Type B pancreatic cell (in vitro differentiated cells): ENCODE measurements at regions not wholly inside any gene's neighbourhood (a gene's known extent, or its start where the extent isn't known, plus 50 kb on each side); places are given as distances from the start of the nearest gene placed in this dataset.

ENCODE experiments used
- DNase-seq: peaks from one replicate; pipeline ENCODE4 v3.0.0; 2021; ENCODE audit warnings: mixed read lengths; ENCODE audit not compliant: unreplicated experiment; ENCODE audit errors: extremely low spot score
- H3K27ac Mint-ChIP-seq: 2 replicates; pipeline ENCODE4 v1.8.0; 2021; ENCODE audit warnings: mild to moderate bottlenecking, mixed read lengths
- H3K27me3 Mint-ChIP-seq: 2 replicates; pipeline ENCODE4 v1.8.0; 2021; ENCODE audit warnings: mixed read lengths
- H3K36me3 Mint-ChIP-seq: 2 replicates; pipeline ENCODE4 v1.8.0; 2021; ENCODE audit warnings: mixed read lengths
- H3K4me1 Mint-ChIP-seq: one replicate; pipeline ENCODE4 v1.8.0; 2021; ENCODE audit warnings: mixed read lengths; ENCODE audit not compliant: unreplicated experiment
- H3K4me3 Mint-ChIP-seq: 2 replicates; pipeline ENCODE4 v1.8.0; 2021; ENCODE audit warnings: mild to moderate bottlenecking, mixed read lengths
- H3K9me3 Mint-ChIP-seq: 2 replicates; pipeline ENCODE4 v1.8.0; 2021; ENCODE audit warnings: mixed read lengths
- TF ChIP-seq, protein P1 (sequence below): fragments of 200-600 bp; sonication (generic); conservative IDR thresholded peaks from 2 replicates; pipeline ENCODE4 v1.5.0; 2021; ENCODE audit warnings: antibody characterized with exemption, mild to moderate bottlenecking

DNA sequence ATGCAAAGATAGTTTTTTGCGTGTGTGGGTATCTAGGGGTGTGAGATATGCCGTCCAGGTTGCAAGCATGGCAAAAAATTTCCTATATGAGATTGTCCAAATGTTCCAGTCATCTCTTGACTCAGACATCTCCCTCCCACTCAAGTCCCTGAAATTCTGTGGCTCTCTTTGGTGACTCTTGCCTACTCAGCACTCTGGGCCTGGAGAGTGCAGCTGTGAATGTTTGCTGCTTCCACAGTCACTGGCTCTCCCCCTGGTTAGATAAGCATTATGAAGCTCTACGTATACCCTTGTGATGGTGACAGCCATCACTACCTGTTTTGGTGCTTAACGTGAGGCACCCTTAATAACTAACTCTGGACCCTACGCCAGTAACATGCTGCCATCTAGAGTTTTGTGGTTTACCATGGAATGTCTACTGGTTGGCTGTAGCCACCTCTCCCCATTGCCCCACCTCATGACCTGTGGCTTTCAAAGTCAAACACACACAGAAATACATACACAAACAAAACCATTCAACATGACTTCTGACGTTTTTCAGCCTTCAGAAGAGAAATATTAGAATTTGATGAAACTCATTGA lies 621.9 kb upstream of the CITED2 start:
- Mint-ChIP-seq H3K36me3 (peaks cover 4% of the 10 kb centered on the region), H3K9me3 (peaks cover 11% of the 10 kb centered on the region), H3K4me1 (peaks cover 2% of the 10 kb centered on the region), H3K27me3 (no peaks in the 10 kb centered on the region), H3K4me3 (no peak overlapping the region), H3K27ac (no peak overlapping the region)
- TF ChIP-seq, protein P1, sequence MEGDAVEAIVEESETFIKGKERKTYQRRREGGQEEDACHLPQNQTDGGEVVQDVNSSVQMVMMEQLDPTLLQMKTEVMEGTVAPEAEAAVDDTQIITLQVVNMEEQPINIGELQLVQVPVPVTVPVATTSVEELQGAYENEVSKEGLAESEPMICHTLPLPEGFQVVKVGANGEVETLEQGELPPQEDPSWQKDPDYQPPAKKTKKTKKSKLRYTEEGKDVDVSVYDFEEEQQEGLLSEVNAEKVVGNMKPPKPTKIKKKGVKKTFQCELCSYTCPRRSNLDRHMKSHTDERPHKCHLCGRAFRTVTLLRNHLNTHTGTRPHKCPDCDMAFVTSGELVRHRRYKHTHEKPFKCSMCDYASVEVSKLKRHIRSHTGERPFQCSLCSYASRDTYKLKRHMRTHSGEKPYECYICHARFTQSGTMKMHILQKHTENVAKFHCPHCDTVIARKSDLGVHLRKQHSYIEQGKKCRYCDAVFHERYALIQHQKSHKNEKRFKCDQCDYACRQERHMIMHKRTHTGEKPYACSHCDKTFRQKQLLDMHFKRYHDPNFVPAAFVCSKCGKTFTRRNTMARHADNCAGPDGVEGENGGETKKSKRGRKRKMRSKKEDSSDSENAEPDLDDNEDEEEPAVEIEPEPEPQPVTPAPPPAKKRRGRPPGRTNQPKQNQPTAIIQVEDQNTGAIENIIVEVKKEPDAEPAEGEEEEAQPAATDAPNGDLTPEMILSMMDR = no peak
- no peak for DNase-seq

DNA sequence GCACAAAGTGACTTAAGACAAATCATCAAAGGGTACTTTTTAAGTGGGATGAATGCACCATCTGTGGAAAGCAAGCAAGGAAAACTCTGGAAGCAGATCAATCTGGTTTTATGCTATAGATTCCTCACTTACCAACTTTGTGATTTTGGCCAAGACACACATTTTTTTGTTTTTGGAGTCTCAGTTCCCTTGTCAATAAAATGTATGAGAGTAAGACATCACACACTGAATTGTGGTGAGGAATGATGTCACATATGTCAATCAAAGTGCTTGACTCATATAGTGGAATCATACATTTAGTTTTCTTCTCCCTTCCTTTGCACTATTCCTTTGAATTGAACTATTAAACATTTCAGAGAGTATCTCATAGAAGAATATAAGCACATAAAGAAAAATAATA lies 620.5 kb upstream of the CITED2 start:
- H3K4me1 Mint-ChIP-seq = peaks cover 15% of the 10 kb centered on the region
- no peak for DNase-seq
- H3K36me3 Mint-ChIP-seq = peaks cover 4% of the 10 kb centered on the region
- H3K9me3 Mint-ChIP-seq = peaks cover 11% of the 10 kb centered on the region
- H3K27me3 Mint-ChIP-seq = no peaks in the 10 kb centered on the region
- TF ChIP-seq, protein P1 = no peak
- H3K4me3 Mint-ChIP-seq = no peak overlapping the region
- no peak overlapping the region for H3K27ac Mint-ChIP-seq

DNA sequence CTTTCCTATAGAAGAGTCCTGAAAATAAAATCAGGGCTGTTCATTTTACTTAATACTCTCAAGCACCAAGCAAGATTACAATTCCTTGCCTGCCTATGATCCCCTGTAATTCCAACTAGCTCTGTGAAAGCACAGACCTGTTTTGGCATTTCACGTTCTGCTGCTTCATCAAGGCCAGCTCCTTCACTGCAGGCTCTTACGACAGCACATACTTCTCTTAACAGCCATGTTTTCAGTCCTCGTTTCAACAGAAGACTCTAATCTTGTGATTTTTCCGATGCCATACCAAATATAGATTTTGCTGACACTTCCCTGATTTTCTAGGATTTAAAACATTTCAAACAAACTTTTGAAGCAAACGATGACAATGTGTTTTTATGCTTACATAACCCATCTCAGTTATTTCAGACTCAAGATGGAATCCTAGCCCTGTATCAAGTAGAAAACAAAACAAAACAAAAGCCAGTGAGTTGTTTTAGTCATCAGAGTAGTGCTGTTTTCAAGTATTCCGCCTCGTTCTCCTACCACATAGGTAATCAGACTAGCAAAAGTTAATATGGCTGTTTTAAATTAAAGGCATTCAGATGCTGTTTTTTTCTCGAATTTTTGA lies 616.5 kb upstream of the CITED2 start:
- H3K27me3 Mint-ChIP-seq = no peaks in the 10 kb centered on the region
- no peak overlapping the region for H3K4me3 Mint-ChIP-seq
- no peak for DNase-seq
- H3K27ac Mint-ChIP-seq = peak overlapping the region; percentile 8
- TF ChIP-seq, protein P1 = no peak
- peaks cover 25% of the 10 kb centered on the region for H3K4me1 Mint-ChIP-seq
- peaks cover 4% of the 10 kb centered on the region for H3K36me3 Mint-ChIP-seq
- peaks cover 11% of the 10 kb centered on the region for H3K9me3 Mint-ChIP-seq

DNA sequence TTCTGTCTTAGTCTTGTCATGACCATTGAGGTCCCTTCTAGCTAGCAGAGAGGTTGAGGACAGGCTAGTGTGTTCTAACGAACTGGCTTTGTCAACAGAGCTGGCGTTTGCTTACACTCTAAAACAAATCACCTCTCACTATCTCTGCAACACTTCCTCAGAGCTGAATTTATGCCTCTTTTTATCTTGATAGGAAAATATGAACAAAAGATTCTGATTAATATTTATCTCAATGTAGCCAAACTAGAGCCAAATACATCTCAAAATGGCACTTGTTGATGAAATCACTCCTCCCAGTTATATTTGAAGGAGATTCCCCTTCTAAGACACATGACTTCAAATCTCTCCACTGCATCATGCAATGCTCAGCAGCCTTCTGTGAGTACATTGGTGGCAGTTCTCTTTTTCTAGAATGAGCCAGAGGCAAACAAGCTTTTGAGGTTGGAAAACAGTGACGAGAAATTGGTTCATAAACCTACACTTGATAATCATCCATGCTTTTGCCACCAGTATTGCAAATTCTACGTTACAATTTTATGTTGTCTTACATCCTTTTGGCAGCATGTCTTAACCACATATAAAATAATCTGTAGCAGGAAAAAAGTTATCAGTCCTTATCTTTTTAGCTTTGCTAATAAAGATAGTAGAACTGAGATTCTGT lies 615.7 kb upstream of the CITED2 start:
- Mint-ChIP-seq H3K27ac (no peak overlapping the region), H3K36me3 (peaks cover 4% of the 10 kb centered on the region), H3K27me3 (no peaks in the 10 kb centered on the region), H3K4me3 (no peak overlapping the region), H3K9me3 (peaks cover 11% of the 10 kb centered on the region), H3K4me1 (peaks cover 25% of the 10 kb centered on the region)
- DNase-seq = no peak
- TF ChIP-seq, protein P1 = no peak

DNA sequence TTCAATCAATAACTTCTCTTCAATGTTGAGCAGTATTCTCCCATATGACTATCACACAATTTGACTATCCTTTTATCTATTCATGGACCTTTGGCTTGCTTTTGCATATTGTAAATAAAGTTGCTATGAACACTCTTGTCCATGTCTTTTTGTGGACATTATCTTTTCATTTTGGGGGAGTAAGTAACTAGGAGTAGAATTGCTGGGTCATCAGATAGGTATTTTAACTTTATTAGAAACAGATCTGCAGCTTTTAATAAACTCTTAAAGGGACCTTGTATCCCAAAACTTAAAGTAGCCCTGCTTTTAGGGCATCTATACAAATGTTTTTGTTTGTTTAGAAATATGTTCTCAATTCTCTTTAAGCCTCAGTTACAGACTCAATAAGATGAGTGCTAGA lies 614.2 kb upstream of the CITED2 start:
- Mint-ChIP-seq H3K36me3 (peaks cover 2% of the 10 kb centered on the region), H3K27ac (no peak overlapping the region)

More for the DNA sequence above, 614.2 kb upstream of the CITED2 start:
- Mint-ChIP-seq H3K27me3 (no peaks in the 10 kb centered on the region), H3K4me1 (peaks cover 38% of the 10 kb centered on the region), H3K9me3 (peaks cover 14% of the 10 kb centered on the region), H3K4me3 (no peak overlapping the region)
- TF ChIP-seq, protein P1 = no peak
- no peak for DNase-seq
